Esophagus squamous epithelium (tissue), 4 donors: ENCODE measurements at regions not wholly inside any gene's neighbourhood (a gene's known extent, or its start where the extent isn't known, plus 50 kb on each side); places are given as distances from the start of the nearest gene placed in this dataset.

Experiments
- CTCF ChIP-seq, 6 experiments: fragments of 450-650 bp in 4 of 6; fragments of 200-600 bp in 2 of 6; sonication (generic) in 2 of 6; IDR thresholded peaks; one replicate each; pipeline ENCODE4 v1.5.1; 2016 to 2019; ENCODE audit warnings: antibody characterized with exemption in 6 of 6, mild to moderate bottlenecking in 4 of 6, moderate library complexity in 4 of 6
- POLR2A ChIP-seq, 4 donors: fragments of 450-650 bp; IDR thresholded peaks; one replicate each; pipeline ENCODE4 v1.6.1; 2017; ENCODE audit warnings: antibody characterized with exemption in 4 of 4, mild to moderate bottlenecking in 4 of 4, moderate library complexity in 3 of 4

- TF ChIP-seq POLR2A (IDR thresholded peaks at IDR 0.05) (no peak), CTCF (IDR thresholded peaks at IDR 0.05) (no peak)
These were observed 212.3 kb upstream of the MYLIP start for GRCh38 chr6:15916581-15916980.
